A204.1 (cell line): ENCODE measurements at regions not wholly inside any gene's neighbourhood (a gene's known extent, or its start where the extent isn't known, plus 50 kb on each side); places are given as distances from the start of the nearest gene placed in this dataset.

Experiments
- FAIRE-seq: peaks from 2 replicates; lab custom pipeline; 2012; peaks lifted over from hg19 to GRCh38; lab: Jason Lieb, UNC

DNA sequence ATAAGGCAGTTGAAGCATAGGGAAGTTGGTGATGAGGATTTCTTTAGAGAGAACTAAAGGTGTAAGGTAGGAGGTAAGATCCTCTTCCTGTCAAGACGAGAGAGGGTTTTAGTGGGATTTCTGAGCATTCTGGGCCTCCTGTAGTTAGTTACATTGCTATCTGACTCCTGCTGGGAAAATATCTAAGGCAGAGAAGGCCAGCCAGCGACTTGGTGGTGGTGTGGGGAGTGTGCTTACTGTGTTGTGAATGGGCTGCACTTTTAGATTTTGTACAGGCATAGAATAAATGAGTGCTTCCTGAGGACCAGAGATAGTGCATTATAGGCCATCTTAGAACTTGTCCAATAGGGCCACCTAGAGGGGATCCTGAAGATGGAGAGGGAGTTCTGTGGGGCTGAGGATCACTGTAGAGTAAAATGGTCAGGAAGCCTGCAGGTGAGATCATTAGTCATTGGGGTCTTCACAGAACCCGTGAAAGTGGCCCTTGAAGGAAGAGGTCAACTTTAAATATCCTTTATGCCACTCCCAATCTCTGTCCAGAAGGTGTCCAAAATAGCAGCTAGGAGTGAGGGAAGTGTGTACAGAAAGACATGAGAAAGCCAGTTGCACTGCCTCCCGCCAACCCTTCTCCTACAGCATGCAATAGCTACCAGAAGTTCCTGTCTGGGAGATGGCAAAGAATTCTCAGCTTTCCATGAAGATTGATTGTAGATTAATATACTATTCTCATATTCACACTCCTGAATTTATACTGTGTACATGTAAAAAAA, 266.6 kb downstream of the POLR1F start:
- FAIRE-seq = no peak

DNA sequence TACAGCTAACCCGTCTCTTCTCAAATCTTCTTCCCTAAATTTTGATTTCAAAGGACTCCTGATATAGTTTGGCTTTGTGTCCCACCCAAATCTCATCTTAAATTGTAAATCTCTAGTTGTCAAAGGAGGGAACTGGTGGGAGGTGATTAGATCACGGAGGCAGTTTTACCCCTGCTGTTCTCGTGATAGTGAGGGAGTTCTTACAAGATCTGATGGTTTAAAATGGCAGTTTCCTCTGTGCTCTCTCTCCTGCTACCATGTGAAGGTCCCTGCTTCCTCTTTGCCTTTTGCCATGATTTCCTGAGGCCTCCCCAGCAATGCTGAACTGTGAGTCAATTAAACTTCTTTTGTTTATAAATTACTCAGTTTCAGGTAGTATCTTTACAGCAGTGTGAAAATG, 269.3 kb downstream of the POLR1F start:
- no peak for FAIRE-seq

DNA sequence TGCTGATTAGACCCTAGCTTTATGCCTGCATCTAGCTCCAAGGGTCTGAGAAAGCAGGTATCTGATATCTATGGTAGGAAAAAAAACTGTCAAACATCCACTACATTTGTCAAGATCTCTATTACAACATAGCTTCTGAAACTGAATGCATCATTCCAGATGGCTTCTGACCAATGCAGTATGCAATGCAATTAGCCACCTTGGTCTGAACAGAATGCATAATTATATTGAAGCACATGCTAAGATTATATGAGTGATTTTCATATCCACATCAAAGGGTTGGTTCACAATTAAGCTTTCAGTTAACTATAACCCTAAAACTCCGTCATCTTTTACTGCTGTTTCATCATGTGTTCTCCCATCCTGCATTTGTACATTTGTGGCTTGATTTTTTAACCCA, 271.4 kb downstream of the POLR1F start:
- FAIRE-seq = no peak

GRCh38 chr7:19427944-19428343, 280.9 kb downstream of the POLR1F start:
- FAIRE-seq = no peak

DNA sequence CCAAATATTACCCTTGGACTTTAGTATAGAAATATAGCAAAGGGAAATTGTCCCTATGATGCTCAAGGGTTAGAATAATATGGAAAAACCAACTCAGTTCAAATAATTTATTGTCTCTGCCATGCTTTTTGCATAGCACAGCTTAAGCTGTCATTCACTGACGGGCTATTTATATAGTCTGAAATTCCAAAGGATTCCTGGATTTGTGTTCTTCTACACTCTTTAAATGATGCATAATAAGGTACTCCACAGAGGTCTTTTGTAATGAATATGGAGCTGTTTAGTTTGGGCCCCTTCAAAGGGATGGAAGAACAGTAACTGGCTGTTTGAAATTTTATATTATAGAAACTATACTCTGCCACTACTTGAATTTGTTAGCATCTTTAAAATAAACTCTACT, 276.6 kb upstream of the FERD3L start:
- FAIRE-seq = no peak

- FAIRE-seq = no peak
Measured at GRCh38 chr7:19417231-19417630, 272.0 kb upstream of the FERD3L start.

DNA sequence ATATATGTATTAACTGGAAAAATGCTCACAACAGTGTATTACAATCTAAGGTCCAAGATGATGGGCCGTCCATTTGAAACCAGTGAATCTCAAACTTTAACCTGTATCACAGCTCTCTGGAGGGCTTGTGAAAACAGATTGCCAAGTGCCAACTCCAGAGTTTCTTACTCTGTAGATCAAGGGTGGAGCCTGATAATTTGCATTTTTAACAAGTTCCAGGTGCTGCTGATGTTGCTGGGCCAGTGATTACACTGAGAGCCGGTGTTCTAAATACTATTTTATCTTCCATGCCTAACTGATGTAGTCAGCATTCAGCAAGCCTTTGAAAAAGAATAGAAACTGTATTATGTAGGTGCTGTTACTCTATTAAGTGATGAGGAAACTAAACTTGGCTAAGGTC, 269.9 kb upstream of the FERD3L start:
- FAIRE-seq = no peak

- FAIRE-seq = no peak
Measured at GRCh38 chr7:19413443-19413965, 268.3 kb upstream of the FERD3L start.

DNA sequence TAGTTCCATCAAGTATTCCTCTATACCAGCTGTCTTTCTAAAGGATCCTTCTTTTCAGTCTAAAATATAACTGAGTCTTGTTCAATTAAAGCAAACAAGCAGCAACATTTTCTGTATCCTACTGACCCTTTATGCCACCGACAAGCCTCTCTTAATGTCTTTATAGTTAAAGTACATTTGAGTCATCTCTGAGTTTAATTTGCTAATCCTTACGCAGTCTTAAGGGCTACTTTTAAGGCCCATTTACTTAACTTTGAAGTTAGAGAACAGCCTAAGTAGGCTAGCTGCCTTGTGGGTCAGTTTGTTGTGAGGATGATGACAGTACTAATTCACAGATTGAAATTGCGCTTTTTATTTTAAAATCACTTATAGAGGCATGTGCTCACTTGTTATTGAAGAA, 265.5 kb upstream of the FERD3L start:
- FAIRE-seq = no peak

DNA sequence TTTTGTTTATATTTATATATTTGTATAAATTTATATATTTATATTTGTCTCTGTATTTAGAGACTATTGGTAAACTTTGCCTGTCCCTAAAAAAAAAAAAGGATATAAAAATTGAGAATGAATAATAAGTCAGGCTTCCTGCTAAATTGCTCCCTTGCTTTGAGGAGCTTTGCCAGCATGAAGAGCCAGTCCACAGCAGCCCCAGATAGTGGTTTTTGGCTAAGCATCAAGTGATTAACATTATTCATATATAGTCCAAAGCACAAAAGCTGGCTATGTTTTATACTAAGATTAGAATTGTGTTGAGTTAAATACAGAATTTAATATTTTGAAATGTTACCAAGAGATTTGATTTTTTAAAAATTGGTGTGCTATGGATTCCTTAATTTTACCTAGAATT, 264.9 kb upstream of the FERD3L start:
- FAIRE-seq = no peak

DNA sequence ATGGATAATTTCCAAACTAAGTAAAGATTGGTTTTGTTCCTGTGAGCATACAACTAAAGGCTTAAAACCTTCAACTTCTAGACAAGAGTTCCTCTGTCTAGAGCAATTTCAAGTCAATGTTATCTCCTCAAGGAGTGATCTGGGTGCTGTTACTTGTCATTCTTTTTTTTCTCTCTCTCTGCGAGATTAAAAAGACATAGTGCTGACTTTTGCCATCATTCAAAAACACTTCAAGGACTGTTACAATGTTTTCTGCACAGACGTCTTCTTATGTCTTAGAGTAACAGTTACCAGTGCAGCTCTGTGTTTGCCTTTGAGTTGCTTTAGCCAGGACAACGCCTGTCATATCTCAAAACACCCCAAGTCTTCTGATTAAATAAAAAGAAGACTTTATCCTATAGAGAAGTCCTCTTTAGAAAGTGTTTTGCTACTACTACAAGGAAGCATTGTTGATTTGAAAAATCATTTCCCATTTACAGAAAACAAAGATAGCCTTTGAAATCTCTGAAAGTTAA, 263.5 kb upstream of the FERD3L start:
- FAIRE-seq = no peak

DNA sequence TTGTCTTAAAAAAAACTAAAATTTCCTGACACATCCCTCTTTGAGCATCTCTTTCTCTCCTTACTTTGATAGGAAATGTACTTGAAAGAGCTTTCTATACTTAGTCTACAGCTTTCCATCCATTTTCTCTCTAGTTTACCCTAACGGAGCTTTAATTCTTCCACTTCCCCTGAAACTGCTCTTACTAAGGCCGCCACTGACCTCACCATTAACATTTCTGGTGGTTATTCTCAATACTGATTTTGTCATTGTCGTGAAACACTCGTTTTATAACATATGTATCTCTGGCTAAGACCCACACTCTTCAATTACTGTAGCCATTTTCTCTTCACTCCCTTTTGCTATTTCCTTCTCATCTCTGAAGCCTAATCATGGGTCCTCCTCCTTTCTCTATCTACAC, 262.0 kb upstream of the FERD3L start:
- FAIRE-seq = no peak

DNA sequence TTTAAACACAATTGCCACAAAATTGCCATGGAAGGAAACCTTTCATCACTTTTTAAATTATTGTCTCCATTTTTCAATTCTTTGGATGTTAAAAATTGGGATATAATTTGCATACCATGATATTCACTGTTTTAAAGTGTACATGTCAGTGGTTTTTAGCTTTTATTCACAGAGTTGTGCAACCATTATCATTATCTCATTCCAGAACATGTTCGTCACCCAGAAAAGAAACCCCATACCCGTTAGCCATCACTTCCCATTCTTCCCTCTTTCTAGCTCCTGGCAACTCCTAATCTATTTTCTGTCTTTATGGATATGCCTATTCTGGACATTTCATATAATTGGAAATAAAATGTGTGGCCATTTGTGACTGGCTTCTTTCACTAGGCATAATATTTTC, 260.3 kb upstream of the FERD3L start:
- FAIRE-seq = no peak

DNA sequence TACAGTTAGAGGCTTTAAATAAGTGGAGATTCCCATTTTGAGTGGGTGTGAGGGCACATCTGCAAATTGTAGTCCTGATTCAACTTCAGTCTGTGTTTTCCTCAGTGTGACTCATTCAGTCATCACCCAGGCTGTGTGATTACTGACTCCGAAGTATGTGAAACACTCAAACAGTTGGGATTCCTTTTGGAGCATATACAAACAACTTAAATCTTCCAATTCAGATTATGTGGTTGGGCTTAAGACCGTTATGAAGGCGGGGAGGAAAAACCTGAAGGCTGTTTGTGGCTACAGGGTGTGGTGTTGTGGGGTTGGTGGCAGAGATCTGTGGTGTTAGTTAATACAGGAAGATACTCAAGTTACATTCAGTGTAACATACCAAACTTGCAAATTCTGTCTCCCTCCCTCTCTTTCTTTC, 259.7 kb upstream of the FERD3L start:
- no peak for FAIRE-seq

DNA sequence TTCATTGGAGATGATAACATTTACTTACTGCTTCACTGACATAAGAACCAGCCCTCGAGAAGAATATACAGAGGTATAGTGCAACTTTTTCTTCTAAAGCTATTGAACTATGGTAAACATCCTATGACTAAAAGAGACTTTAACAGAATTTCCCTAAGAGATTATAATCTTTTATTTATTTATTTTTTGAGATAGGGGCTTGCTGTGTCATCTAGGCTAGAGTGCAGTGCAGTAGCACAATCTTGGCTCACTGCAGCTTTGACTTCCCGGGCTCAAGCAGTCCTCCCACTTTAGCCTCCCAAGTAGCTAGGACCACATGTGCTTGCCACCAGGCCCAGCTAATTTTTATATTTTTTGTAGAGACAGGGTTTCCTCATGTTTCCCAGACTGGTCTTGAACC, 258.5 kb upstream of the FERD3L start:
- no peak for FAIRE-seq

DNA sequence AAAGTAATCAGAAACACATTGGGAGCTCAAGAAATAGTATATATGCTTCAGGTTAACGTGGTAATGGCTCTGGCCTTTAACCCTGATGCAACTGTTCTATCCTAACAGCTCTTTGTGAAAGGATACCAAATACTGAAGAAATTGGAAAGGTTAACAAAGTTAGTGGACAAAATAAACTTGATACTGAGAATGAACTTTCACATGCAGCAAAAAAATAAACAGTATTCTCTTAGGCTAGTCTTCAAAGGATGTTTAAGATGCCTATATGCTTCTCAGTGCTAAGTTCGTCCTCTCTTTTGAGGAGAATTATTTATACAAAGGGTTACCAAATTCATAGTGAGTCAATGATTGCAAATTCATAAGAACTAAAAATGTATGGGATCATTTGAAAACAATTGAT, 256.2 kb upstream of the FERD3L start:
- no peak for FAIRE-seq

GRCh38 chr7:19400758-19401254, 255.6 kb upstream of the FERD3L start:
- FAIRE-seq = no peak

GRCh38 chr7:19397911-19398310, 252.7 kb upstream of the FERD3L start:
- no peak for FAIRE-seq

DNA sequence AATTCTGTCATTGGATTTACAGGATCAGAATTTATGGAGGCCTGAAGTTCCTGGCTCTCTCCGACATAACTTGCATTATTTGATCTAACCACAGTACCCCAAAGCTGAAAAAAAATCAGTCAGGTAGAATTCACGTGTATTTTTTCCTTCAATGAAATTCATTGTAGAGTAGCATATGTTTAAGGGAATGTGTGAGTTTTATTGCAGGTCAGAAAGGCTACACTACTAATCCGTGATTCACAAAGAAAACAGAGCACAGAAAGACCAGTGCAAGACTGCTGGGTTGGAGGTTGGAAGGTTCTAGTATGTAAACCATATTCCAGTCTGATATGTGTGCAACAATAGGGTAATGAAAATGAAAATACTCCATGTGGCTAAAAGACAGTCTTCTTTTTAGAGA, 247.0 kb upstream of the FERD3L start:
- no peak for FAIRE-seq

DNA sequence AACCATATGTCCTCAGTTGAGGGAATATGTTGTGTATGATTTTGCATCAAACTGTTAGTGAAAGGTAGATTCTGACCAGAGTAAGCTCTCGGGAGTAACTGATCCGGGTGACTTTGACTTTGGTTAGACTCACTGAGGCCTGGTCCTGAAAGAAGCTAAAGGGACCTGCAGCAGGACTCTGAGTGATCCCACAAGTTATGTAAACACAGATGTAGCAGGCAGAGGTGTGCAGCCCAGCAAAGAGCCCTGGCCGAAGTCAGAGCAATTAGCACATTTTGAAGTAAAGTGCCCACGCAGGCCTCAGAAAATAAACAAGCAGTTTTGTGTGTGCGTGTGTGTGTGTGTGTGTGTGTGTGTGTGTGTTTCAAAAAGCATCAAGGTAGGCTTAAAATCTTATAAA, 245.6 kb upstream of the FERD3L start:
- FAIRE-seq = no peak

DNA sequence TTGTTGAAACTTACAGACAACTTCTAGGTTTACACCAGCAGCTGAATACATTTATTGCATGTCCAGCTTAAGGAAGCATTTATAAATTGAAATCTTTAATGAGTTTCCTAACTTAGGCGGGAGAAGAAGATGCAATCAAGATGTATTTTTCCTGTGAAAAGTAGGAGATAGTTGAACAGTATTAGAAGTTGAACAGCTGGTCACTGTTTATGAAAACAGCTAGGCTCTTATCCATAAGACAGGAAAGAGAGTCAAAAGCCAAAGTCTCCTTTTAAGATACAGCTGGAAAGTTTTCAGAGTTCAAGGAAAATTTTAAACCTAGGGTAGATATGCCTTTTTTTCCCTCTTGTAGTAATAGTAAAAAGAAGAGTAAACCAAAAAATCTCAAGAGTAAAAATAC, 236.1 kb upstream of the FERD3L start:
- no peak for FAIRE-seq

DNA sequence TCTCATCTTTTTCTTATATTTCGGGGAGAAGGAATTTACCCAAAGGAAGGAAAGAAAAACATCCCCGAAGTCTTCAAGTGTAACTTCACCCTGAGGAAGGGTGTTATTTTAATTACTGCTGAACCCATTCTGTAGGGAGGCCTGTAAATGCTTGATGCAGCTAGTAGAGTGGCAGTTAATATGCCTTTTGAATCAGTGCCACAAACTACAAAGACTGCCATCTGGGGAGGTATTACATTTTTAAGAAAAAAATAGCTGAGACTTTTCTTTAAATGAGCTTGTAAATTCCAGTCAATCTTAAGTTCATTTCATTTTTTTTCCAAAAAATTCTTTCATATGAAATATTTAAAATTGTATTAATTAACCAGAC, 233.1 kb upstream of the FERD3L start:
- FAIRE-seq = no peak

DNA sequence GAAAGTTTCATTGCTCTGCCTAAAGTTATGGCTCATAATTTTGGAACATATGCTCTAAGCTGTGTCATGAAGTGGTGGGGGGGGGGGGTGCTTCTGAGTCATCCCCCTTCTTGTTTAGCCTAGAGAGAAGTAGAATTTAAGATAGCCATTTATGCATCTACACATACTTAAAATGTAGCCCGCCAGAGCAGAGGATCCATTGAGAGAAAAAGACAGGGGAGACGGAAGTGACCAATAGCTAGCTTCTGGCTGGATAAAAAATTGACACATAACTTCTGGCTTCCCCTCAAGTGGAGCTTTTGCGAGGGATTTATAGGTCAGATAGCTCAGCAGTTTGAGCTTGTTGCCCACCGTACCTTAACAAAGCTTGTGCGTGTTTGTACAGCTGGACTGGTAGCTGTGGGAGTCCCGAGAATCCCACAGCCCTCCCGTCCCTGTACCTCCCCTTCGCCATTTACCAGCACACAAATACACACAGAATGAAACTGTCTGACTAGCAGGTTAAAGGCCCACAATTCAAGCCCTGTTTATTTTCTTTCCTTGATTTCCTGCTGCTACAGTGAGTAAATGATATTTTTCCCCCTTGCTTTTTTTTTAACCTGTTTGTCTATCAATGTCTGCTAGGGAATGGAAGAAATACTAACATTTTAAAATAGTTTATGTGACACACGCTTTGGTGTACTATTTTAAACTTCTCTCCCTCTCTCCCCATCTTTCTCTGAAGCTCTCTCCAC, 232.6 kb upstream of the FERD3L start:
- no peak for FAIRE-seq

DNA sequence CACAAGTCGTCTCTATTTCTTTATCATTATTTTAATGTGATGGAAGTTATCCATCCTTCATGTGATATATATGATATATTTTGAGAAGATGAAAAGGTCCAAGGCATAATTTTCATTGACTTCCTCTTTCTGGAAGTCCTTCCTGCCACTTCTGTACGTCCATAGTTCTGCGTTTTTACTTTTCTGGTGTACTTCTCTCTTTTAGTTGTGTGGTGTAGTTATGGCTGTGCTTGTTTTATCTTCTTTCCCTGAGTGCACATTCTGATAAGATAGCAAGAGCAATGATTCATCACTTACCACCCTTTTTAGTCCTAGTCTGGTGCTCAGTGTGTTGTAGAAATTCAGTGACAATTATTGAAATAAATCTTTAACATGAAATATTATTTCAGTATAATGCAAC, 231.3 kb upstream of the FERD3L start:
- no peak for FAIRE-seq
